PC-3 (cell line): ENCODE measurements at regions not wholly inside any gene's neighbourhood (a gene's known extent, or its start where the extent isn't known, plus 50 kb on each side); places are given as distances from the start of the nearest gene placed in this dataset.

ENCODE experiments used
- CTCF ChIP-seq: fragments of 300-600 bp; sonication (generic); conservative IDR thresholded peaks from 2 replicates; pipeline ENCODE4 v1.5.1; 2017; ENCODE audit warnings: antibody characterized with exemption, low read depth, mild to moderate bottlenecking, low read length
- EZH2phosphoT487 ChIP-seq: fragments of 300-600 bp; sonication (generic); IDR thresholded peaks from 2 replicates; pipeline ENCODE4 v1.6.1; 2018; ENCODE audit warnings: mild to moderate bottlenecking, antibody characterized with exemption, low read length, borderline replicate concordance

- no peak for TF ChIP-seq EZH2phosphoT487
- no peak for TF ChIP-seq CTCF
Observed at GRCh38 chr18:44149706-44150105, 531.0 kb upstream of the SETBP1 start.
